Frontal cortex (tissue), 3 donors: ENCODE measurements at regions not wholly inside any gene's neighbourhood (a gene's known extent, or its start where the extent isn't known, plus 50 kb on each side); places are given as distances from the start of the nearest gene placed in this dataset.
"Not testable (repeated sequence)": the region's sequence is repeated elsewhere in the genome, so short reads cannot be mapped to it uniquely, and the experiment has no call there.

Experiments used
- DNase-seq, 2 donors: peaks; one replicate each; pipeline ENCODE4 v3.0.0; 2012; ENCODE audit warnings: low spot score in 2 of 2
- FAIRE-seq: peaks from 2 replicates; lab custom pipeline; 2012; peaks lifted over from hg19 to GRCh38; lab: Jason Lieb, UNC
- donor health status: control.
- donor health status: control.
- donor health status: control.

- FAIRE-seq (no peak), DNase-seq (no peak)
These were observed 62.0 kb upstream of the LMNTD1 start for GRCh38 chr12:25615119-25615518.

GRCh38 chr12:25616286-25616685 lies 63.2 kb upstream of the LMNTD1 start:
- DNase-seq: no peak
- FAIRE-seq: no peak

GRCh38 chr12:25617991-25618390 lies 64.9 kb upstream of the LMNTD1 start:
- DNase-seq: no peak
- no peak for FAIRE-seq

GRCh38 chr12:25623816-25624215 lies 70.7 kb upstream of the LMNTD1 start:
- no peak for FAIRE-seq

GRCh38 chr12:25625146-25625545 lies 72.1 kb upstream of the LMNTD1 start:
- FAIRE-seq (no peak), DNase-seq (no peak)

More at GRCh38 chr12:25623816-25624215, 70.7 kb upstream of the LMNTD1 start:
- DNase-seq: no peak

- FAIRE-seq (no peak), DNase-seq (no peak)
These were observed 76.3 kb upstream of the LMNTD1 start for GRCh38 chr12:25629341-25629740.

- not testable (repeated sequence) for DNase-seq, FAIRE-seq
These were observed 77.8 kb upstream of the LMNTD1 start for GRCh38 chr12:25630735-25631515.

GRCh38 chr12:25633149-25633548 lies 80.1 kb upstream of the LMNTD1 start:
- FAIRE-seq, DNase-seq: not testable (repeated sequence)

- DNase-seq: no peak
- no peak for FAIRE-seq
These were observed 84.7 kb upstream of the LMNTD1 start for GRCh38 chr12:25637752-25638151.

GRCh38 chr12:25639406-25639805 lies 86.3 kb upstream of the LMNTD1 start:
- FAIRE-seq: no peak
- no peak for DNase-seq

GRCh38 chr12:25644979-25645378 lies 91.9 kb upstream of the LMNTD1 start:
- no peak for FAIRE-seq
- DNase-seq: no peak

GRCh38 chr12:25645427-25645826 lies 92.3 kb upstream of the LMNTD1 start:
- FAIRE-seq (no peak), DNase-seq (no peak)

- FAIRE-seq (no peak), DNase-seq (no peak)
These were observed 98.8 kb upstream of the LMNTD1 start for GRCh38 chr12:25651931-25652330.

- DNase-seq: no peak
These were observed 99.3 kb upstream of the LMNTD1 start for GRCh38 chr12:25652371-25652770.

GRCh38 chr12:25653487-25654175 lies 100.5 kb upstream of the LMNTD1 start:
- DNase-seq (no peak), FAIRE-seq (no peak)

More at GRCh38 chr12:25652371-25652770, 99.3 kb upstream of the LMNTD1 start:
- no peak for FAIRE-seq

- DNase-seq (no peak), FAIRE-seq (no peak)
These were observed 102.6 kb upstream of the LMNTD1 start for GRCh38 chr12:25655702-25656101.

- DNase-seq (no peak), FAIRE-seq (no peak)
These were observed 106.5 kb upstream of the LMNTD1 start for GRCh38 chr12:25659621-25660020.

GRCh38 chr12:25670076-25671055 lies 117.3 kb upstream of the LMNTD1 start:
- no peak for FAIRE-seq
- DNase-seq: no peak

- FAIRE-seq (no peak), DNase-seq (no peak)
These were observed 122.7 kb upstream of the LMNTD1 start for GRCh38 chr12:25675808-25676207.

- no peak for FAIRE-seq
These were observed 124.3 kb upstream of the LMNTD1 start for GRCh38 chr12:25677232-25677937.

More at GRCh38 chr12:25677232-25677937, 124.3 kb upstream of the LMNTD1 start:
- DNase-seq: no peak
